Cardiac muscle cell (in vitro differentiated cells and primary cell): ENCODE measurements at regions not wholly inside any gene's neighbourhood (a gene's known extent, or its start where the extent isn't known, plus 50 kb on each side); places are given as distances from the start of the nearest gene placed in this dataset.

Experiments
- DNase-seq, 2 donors: peaks; one replicate each; pipeline versions ENCODE4 v3.0.0 to v3.0.0-alpha.2; 2010 to 2017; ENCODE audit warnings: low read depth in 1 of 2, low spot score in 1 of 2
- H3K27ac ChIP-seq: fragments of 200-600 bp; sonication (generic); 2 replicates; pipeline ENCODE4 v1.5.1; 2016
- H3K27me3 ChIP-seq: fragments of 200-600 bp; sonication (generic); 2 replicates; pipeline ENCODE4 v1.6.0; 2016; ENCODE audit warnings: control low read depth
- H3K36me3 ChIP-seq: fragments of 200-600 bp; sonication (generic); 2 replicates; pipeline ENCODE4 v1.5.1; 2016; ENCODE audit warnings: control low read depth
- H3K4me1 ChIP-seq: fragments of 200-600 bp; sonication (generic); 2 replicates; pipeline ENCODE4 v1.8.1; 2017; ENCODE audit warnings: low read depth, mild to moderate bottlenecking, mixed run types
- H3K4me3 ChIP-seq: fragments of 200-600 bp; sonication (generic); 2 replicates; pipeline ENCODE4 v1.5.1; 2016; ENCODE audit warnings: mild to moderate bottlenecking
- H3K9me3 ChIP-seq: fragments of 200-600 bp; sonication (generic); 2 replicates; pipeline ENCODE4 v1.5.1; 2017; ENCODE audit warnings: low read depth, mild to moderate bottlenecking, control low read depth
- TF ChIP-seq, protein P1 (sequence below): IDR thresholded peaks from 2 replicates; pipeline ENCODE4 v1.5.1; 2012; ENCODE audit warnings: low read depth, mild to moderate bottlenecking, low read length

DNA sequence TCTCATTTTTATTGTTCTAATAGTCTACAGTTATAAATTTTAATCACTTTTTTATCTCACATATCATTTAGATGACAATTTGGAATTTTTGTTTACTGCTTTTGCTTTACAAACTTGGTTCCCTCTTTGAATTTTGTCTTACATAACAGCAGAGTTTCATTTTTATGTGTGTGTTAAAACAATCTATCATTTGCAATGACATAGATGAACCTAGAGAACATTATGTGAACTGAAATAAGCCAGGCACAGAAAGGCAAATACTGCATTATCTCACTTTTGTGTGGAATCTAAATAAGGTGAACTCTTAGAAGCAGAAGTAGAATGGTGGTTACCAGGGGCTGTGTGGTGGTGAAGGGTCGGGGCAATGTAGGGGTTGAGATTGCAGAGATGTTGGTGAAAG lies 170.7 kb downstream of the GASK1B start:
- DNase-seq = no peak
- peaks cover 7% of the 10 kb centered on the region for H3K4me1 ChIP-seq
- no peaks in the 10 kb centered on the region for H3K9me3 ChIP-seq
- no peaks in the 10 kb centered on the region for H3K36me3 ChIP-seq
- no peak overlapping the region for H3K4me3 ChIP-seq
- TF ChIP-seq, protein P1, sequence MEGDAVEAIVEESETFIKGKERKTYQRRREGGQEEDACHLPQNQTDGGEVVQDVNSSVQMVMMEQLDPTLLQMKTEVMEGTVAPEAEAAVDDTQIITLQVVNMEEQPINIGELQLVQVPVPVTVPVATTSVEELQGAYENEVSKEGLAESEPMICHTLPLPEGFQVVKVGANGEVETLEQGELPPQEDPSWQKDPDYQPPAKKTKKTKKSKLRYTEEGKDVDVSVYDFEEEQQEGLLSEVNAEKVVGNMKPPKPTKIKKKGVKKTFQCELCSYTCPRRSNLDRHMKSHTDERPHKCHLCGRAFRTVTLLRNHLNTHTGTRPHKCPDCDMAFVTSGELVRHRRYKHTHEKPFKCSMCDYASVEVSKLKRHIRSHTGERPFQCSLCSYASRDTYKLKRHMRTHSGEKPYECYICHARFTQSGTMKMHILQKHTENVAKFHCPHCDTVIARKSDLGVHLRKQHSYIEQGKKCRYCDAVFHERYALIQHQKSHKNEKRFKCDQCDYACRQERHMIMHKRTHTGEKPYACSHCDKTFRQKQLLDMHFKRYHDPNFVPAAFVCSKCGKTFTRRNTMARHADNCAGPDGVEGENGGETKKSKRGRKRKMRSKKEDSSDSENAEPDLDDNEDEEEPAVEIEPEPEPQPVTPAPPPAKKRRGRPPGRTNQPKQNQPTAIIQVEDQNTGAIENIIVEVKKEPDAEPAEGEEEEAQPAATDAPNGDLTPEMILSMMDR = no peak
- no peak overlapping the region for H3K27ac ChIP-seq
- no peaks in the 10 kb centered on the region for H3K27me3 ChIP-seq

GRCh38 chr4:158001756-158002155 lies 171.1 kb downstream of the GASK1B start:
- Histone ChIP-seq H3K9me3 (no peaks in the 10 kb centered on the region), H3K36me3 (no peaks in the 10 kb centered on the region), H3K27ac (no peak overlapping the region), H3K4me3 (no peak overlapping the region), H3K4me1 (peaks cover 5% of the 10 kb centered on the region), H3K27me3 (no peaks in the 10 kb centered on the region)
- DNase-seq = no peak
- TF ChIP-seq, protein P1 = no peak

- Histone ChIP-seq H3K27me3 (no peaks in the 10 kb centered on the region), H3K9me3 (no peaks in the 10 kb centered on the region), H3K27ac (no peak overlapping the region), H3K4me1 (no peaks in the 10 kb centered on the region), H3K4me3 (no peak overlapping the region), H3K36me3 (no peaks in the 10 kb centered on the region)
- no peak for DNase-seq
- TF ChIP-seq, protein P1 = no peak
Measured at GRCh38 chr4:157999723-158000122, 173.1 kb downstream of the GASK1B start.

DNA sequence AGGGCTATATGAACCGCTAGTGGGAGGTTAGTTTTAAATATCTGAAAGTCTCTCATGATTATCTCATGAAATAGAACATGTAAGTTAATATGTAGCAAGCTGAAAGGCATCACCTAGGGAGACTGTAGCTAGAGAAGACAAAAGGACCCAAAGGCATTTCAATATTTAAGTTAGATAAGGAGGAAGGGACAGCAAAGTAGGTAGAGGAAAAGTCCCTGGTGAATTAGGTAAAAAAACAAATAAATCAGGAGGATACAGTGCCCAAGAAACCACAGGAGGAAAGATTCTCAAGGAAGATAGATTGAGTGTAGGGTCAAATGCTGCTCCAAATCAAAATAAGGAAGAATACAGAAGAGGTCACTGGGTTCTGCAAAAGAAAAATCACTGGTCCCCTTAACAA lies 175.5 kb downstream of the GASK1B start:
- no peak for DNase-seq
- Histone ChIP-seq H3K4me3 (no peak overlapping the region), H3K4me1 (no peaks in the 10 kb centered on the region), H3K9me3 (no peaks in the 10 kb centered on the region), H3K27me3 (no peaks in the 10 kb centered on the region), H3K27ac (no peak overlapping the region), H3K36me3 (no peaks in the 10 kb centered on the region)
- TF ChIP-seq, protein P1 = no peak

DNA sequence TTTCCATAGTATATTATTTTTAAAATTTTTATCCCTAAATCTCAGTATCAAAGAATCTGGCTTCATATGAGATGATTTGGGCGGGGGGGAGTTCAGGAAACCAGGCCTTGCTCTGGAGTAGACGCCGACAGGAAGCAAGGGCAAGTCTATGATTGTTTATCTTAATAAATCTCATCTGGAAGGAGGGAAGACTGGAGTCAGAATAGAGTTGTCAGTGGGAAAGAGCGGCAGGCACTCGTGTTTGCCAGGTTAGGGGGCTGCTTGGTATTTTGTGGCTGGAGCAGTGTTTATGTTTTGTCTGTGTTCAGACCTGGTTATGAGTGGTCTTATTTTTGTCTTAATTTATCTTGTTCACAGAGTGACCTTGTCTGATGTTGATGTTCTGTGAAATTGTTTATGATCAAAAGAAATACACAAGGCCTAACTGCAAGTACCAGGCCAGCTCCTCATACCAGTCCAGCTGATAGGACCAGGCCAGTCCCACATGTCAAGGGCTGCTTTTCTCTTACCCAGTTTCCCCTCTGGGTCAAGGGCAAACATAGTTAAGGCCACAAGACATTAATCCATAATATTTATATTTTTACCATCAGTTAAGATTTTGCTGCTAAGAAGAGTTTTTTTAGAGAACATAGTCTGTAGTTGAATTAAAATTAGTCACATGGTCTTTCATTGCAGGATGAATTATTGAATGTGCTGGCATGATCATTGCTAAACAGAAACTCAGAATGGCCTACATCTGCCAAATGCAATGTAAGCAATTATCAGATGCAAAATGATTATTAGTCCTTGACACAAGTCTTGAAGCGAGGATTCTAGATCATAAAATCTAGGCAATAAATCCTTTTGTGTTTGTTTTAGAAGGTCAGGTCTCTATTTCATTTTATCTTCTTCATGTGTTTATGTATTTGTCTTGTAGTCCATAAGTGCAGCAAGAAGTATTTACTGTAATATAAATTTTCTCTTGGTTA lies 176.5 kb downstream of the GASK1B start:
- H3K27me3 ChIP-seq = no peaks in the 10 kb centered on the region
- TF ChIP-seq, protein P1 = no peak
- no peak for DNase-seq
- no peak overlapping the region for H3K4me3 ChIP-seq
- H3K9me3 ChIP-seq = no peaks in the 10 kb centered on the region
- no peaks in the 10 kb centered on the region for H3K36me3 ChIP-seq
- H3K27ac ChIP-seq = no peak overlapping the region
- no peaks in the 10 kb centered on the region for H3K4me1 ChIP-seq
